K562 (cell line): ENCODE measurements at regions not wholly inside any gene's neighbourhood (a gene's known extent, or its start where the extent isn't known, plus 50 kb on each side); places are given as distances from the start of the nearest gene placed in this dataset.

Experiments used
- CCNT2 ChIP-seq: IDR thresholded peaks from 2 replicates; pipeline ENCODE4 v1.6.1; 2011; ENCODE audit warnings: borderline replicate concordance, low read depth, mild to moderate bottlenecking, moderate library complexity, mixed read lengths, low read length; ENCODE audit not compliant: insufficient read length; ENCODE audit errors: extremely low read depth
- CHD2 ChIP-seq: IDR thresholded peaks from 2 replicates; pipeline ENCODE4 v1.6.1; 2011; ENCODE audit warnings: low read depth, low read length
- DACH1 ChIP-seq: fragments of 450-650 bp; IDR thresholded peaks from 2 replicates; pipeline ENCODE4 v1.6.1; 2018; ENCODE audit not compliant: partially characterized antibody
- GATA2 ChIP-seq: sonication (generic); formaldehyde crosslinking; IDR thresholded peaks from 2 replicates; pipeline ENCODE4 v1.4.0; 2020; ENCODE audit warnings: mild to moderate bottlenecking, missing genetic modification reagents
- PTRF ChIP-seq: fragments of 450-650 bp; IDR thresholded peaks from 2 replicates; pipeline ENCODE4 v1.6.1; 2016; ENCODE audit warnings: mild to moderate bottlenecking, missing genetic modification characterization, missing compliant biosample characterization
- SP2 ChIP-seq: IDR thresholded peaks from 2 replicates; pipeline ENCODE4 v1.6.1; 2011; ENCODE audit warnings: mild to moderate bottlenecking, low read depth, low read length, moderate library complexity; ENCODE audit not compliant: poor library complexity, severe bottlenecking; ENCODE audit errors: extremely low read depth
- STAT5B ChIP-seq: fragments of 250-450 bp; sonication (Bioruptor Pico); IDR thresholded peaks from 2 replicates; pipeline ENCODE4 v1.8.0; 2021; ENCODE audit warnings: mild to moderate bottlenecking, inconsistent platforms
- TAF15 ChIP-seq: fragments of 200-400 bp; formaldehyde crosslinking; IDR thresholded peaks from 2 replicates; pipeline ENCODE4 v1.6.1; 2017; ENCODE audit warnings: mild to moderate bottlenecking, low read depth, low read length, moderate library complexity
- TF ChIP-seq, protein P1 (sequence below), 2 experiments: fragments of 450-650 bp in 1 of 2; sonication (generic) in 1 of 2; formaldehyde crosslinking in 1 of 2; IDR thresholded peaks; 2 replicates each; pipeline versions ENCODE4 v1.7.1 to v1.9.0; 2016 to 2022; ENCODE audit warnings: inconsistent platforms in 1 of 2, mild to moderate bottlenecking in 1 of 2, missing genetic modification reagents in 1 of 2
- TF ChIP-seq, protein P2 (sequence below): sonication (generic); formaldehyde crosslinking; IDR thresholded peaks from 2 replicates; pipeline ENCODE4 v1.8.1; 2023; ENCODE audit warnings: mild to moderate bottlenecking, missing genetic modification reagents
- TF ChIP-seq, protein P3 (sequence below), 2 experiments: fragments of 250-450 bp in 1 of 2; fragments of 450-650 bp in 1 of 2; sonication (Bioruptor Pico) in 1 of 2; IDR thresholded peaks; 2 replicates each; pipeline versions ENCODE4 v1.6.1 to v1.8.0; 2016 to 2021; ENCODE audit warnings: mild to moderate bottlenecking in 2 of 2, moderate library complexity in 2 of 2, missing compliant biosample characterization in 1 of 2, missing genetic modification characterization in 1 of 2

DNA sequence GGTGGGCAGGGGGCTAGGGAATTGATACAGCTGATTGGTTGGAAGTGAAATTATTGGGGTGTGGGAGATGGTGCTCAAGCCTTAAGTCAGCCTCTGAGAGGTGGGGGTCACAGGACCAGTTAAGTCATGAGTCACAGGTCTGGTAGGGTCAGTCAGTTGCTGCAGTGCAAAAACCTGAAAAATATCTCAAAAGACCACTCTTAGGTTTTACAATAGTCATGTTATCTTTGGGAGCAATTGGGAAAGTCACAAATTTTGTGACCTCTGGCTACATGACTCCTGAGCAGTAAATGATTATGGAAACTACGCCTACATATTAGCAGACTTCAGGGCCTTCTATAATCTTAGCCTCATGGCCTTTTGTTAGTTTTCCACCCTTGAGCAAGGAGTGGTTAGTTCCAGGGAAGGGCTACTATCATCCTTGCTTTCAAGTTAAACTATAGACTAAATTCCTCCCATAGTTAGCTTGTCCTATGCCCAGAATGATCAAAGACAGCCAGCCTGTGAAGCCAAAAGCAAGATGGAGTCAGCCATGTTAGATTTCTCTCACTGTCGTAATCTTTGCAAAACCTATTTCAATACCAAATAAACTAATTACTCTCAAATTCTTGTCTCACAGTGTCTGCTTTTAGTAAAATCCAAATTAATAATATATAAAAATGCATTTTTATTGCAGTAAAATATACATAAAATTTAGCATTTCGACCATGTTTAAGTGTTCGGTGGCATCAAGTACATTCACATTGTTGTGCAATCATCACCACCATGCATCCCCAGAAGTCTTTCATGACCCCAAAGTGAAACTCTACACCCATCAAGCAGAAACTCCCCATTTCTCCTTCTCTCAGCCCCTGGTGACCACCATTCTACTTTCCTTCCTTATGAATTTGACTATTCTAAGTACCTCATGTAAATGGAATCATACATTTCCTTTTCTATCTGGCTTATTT, 60.9 kb upstream of the CD2AP start (continued):
- no peak for TF ChIP-seq SP2
- TF ChIP-seq CHD2 = no peak
- no peak for TF ChIP-seq DACH1
- no peak for TF ChIP-seq GATA2
- TF ChIP-seq TAF15 = no peak
- TF ChIP-seq, protein P1, sequence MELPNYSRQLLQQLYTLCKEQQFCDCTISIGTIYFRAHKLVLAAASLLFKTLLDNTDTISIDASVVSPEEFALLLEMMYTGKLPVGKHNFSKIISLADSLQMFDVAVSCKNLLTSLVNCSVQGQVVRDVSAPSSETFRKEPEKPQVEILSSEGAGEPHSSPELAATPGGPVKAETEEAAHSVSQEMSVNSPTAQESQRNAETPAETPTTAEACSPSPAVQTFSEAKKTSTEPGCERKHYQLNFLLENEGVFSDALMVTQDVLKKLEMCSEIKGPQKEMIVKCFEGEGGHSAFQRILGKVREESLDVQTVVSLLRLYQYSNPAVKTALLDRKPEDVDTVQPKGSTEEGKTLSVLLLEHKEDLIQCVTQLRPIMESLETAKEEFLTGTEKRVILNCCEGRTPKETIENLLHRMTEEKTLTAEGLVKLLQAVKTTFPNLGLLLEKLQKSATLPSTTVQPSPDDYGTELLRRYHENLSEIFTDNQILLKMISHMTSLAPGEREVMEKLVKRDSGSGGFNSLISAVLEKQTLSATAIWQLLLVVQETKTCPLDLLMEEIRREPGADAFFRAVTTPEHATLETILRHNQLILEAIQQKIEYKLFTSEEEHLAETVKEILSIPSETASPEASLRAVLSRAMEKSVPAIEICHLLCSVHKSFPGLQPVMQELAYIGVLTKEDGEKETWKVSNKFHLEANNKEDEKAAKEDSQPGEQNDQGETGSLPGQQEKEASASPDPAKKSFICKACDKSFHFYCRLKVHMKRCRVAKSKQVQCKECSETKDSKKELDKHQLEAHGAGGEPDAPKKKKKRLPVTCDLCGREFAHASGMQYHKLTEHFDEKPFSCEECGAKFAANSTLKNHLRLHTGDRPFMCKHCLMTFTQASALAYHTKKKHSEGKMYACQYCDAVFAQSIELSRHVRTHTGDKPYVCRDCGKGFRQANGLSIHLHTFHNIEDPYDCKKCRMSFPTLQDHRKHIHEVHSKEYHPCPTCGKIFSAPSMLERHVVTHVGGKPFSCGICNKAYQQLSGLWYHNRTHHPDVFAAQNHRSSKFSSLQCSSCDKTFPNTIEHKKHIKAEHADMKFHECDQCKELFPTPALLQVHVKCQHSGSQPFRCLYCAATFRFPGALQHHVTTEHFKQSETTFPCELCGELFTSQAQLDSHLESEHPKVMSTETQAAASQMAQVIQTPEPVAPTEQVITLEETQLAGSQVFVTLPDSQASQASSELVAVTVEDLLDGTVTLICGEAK (IDR thresholded peaks at IDR 0.05) = no peak
- TF ChIP-seq, protein P1 (CRISPR knock-in tag; IDR thresholded peaks at IDR 0.05) = no peak
- TF ChIP-seq, protein P2, sequence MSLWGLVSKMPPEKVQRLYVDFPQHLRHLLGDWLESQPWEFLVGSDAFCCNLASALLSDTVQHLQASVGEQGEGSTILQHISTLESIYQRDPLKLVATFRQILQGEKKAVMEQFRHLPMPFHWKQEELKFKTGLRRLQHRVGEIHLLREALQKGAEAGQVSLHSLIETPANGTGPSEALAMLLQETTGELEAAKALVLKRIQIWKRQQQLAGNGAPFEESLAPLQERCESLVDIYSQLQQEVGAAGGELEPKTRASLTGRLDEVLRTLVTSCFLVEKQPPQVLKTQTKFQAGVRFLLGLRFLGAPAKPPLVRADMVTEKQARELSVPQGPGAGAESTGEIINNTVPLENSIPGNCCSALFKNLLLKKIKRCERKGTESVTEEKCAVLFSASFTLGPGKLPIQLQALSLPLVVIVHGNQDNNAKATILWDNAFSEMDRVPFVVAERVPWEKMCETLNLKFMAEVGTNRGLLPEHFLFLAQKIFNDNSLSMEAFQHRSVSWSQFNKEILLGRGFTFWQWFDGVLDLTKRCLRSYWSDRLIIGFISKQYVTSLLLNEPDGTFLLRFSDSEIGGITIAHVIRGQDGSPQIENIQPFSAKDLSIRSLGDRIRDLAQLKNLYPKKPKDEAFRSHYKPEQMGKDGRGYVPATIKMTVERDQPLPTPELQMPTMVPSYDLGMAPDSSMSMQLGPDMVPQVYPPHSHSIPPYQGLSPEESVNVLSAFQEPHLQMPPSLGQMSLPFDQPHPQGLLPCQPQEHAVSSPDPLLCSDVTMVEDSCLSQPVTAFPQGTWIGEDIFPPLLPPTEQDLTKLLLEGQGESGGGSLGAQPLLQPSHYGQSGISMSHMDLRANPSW (CRISPR knock-in tag) = no peak
- TF ChIP-seq, protein P3, sequence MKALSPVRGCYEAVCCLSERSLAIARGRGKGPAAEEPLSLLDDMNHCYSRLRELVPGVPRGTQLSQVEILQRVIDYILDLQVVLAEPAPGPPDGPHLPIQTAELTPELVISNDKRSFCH (CRISPR knock-in tag; IDR thresholded peaks at IDR 0.05) = peak; percentile 58; the same call in 1 of the 2 replicates
- TF ChIP-seq, protein P3 (tag; IDR thresholded peaks at IDR 0.05) = peak; percentile 84
- no peak for TF ChIP-seq STAT5B (CRISPR knock-in tag)
- TF ChIP-seq CCNT2 = no peak
- TF ChIP-seq PTRF = peak; percentile 87
